BLaER1 (cell line): ENCODE measurements at regions not wholly inside any gene's neighbourhood (a gene's known extent, or its start where the extent isn't known, plus 50 kb on each side); places are given as distances from the start of the nearest gene placed in this dataset.

Experiments used
- H3K27ac ChIP-seq: shearing (Covaris generic); formaldehyde crosslinking; 2 replicates; pipeline ENCODE4 v1.8.1; 2022
- H3K27me3 ChIP-seq: shearing (Covaris generic); formaldehyde crosslinking; 2 replicates; pipeline ENCODE4 v1.8.1; 2022
- H3K36me3 ChIP-seq: shearing (Covaris generic); formaldehyde crosslinking; 2 replicates; pipeline ENCODE4 v1.8.1; 2022
- H3K4me1 ChIP-seq: shearing (Covaris generic); formaldehyde crosslinking; 2 replicates; pipeline ENCODE4 v1.8.1; 2022
- H3K4me2 ChIP-seq: shearing (Covaris generic); formaldehyde crosslinking; 2 replicates; pipeline ENCODE4 v1.8.1; 2022
- H3K4me3 ChIP-seq: shearing (Covaris generic); formaldehyde crosslinking; 2 replicates; pipeline ENCODE4 v1.8.1; 2022
- H3K9ac ChIP-seq: shearing (Covaris generic); formaldehyde crosslinking; 2 replicates; pipeline ENCODE4 v1.8.1; 2022
- H3K9me3 ChIP-seq: shearing (Covaris generic); formaldehyde crosslinking; 2 replicates; pipeline ENCODE4 v1.8.1; 2022
- H4K20me1 ChIP-seq: shearing (Covaris generic); formaldehyde crosslinking; 2 replicates; pipeline ENCODE4 v1.8.1; 2022
- Cebpa-rat ChIP-seq: shearing (Covaris generic); IDR thresholded peaks from 2 replicates; pipeline ENCODE4 v1.8.1; 2022

- Histone ChIP-seq H3K4me2 (no peak overlapping the region), H3K4me3 (no peak overlapping the region), H3K36me3 (peaks cover 15% of the 10 kb centered on the region), H3K9me3 (no peaks in the 10 kb centered on the region), H3K27me3 (no peaks in the 10 kb centered on the region), H3K9ac (no peak overlapping the region), H4K20me1 (no peaks in the 10 kb centered on the region), H3K27ac (no peak overlapping the region), H3K4me1 (no peaks in the 10 kb centered on the region)
- no peak for TF ChIP-seq Cebpa-rat
Observed at GRCh38 chr13:73687929-73688328, 446.3 kb downstream of the KLF12 start.

DNA sequence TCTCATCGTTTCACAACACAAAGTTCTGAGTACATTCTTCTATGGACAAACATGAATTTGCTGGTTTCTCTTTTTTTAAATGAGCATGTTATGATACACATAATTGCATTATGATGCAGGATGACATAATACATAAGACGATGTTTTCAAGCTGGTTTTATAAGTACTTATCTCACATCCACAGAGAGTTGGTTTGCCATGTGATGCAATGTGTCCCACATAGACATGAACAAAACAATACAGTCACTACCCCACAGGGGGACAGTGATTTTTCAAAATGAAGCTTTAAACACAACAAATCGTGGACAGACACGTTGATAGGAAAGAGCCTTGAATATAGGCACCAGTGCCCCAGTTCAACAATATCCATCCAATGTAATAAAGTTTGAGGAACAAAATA, 447.1 kb downstream of the KLF12 start:
- Histone ChIP-seq H3K4me2 (no peak overlapping the region), H3K9ac (no peak overlapping the region), H4K20me1 (no peaks in the 10 kb centered on the region), H3K9me3 (no peaks in the 10 kb centered on the region), H3K4me1 (no peaks in the 10 kb centered on the region), H3K27ac (no peak overlapping the region), H3K36me3 (peaks cover 10% of the 10 kb centered on the region; the same call in 1 of the 2 replicates), H3K27me3 (no peaks in the 10 kb centered on the region), H3K4me3 (no peak overlapping the region)
- no peak for TF ChIP-seq Cebpa-rat

GRCh38 chr13:73684750-73685149, 449.5 kb downstream of the KLF12 start:
- H3K27me3 ChIP-seq, result no peaks in the 10 kb centered on the region
- H3K27ac ChIP-seq, result no peak overlapping the region
- H4K20me1 ChIP-seq, result no peaks in the 10 kb centered on the region
- no peak overlapping the region for H3K4me2 ChIP-seq
- no peaks in the 10 kb centered on the region for H3K9me3 ChIP-seq
- no peak overlapping the region for H3K4me3 ChIP-seq
- TF ChIP-seq Cebpa-rat, result no peak
- H3K9ac ChIP-seq, result no peak overlapping the region
- peaks cover 15% of the 10 kb centered on the region; the same call in 1 of the 2 replicates for H3K36me3 ChIP-seq
- no peaks in the 10 kb centered on the region for H3K4me1 ChIP-seq

GRCh38 chr13:73684286-73684685, 449.9 kb downstream of the KLF12 start:
- TF ChIP-seq Cebpa-rat, result no peak
- Histone ChIP-seq H3K27ac (no peak overlapping the region), H3K4me2 (no peak overlapping the region), H3K9ac (no peak overlapping the region), H3K27me3 (no peaks in the 10 kb centered on the region), H3K9me3 (no peaks in the 10 kb centered on the region), H3K4me1 (no peaks in the 10 kb centered on the region), H3K36me3 (peaks cover 14% of the 10 kb centered on the region; the same call in 1 of the 2 replicates), H3K4me3 (no peak overlapping the region), H4K20me1 (no peaks in the 10 kb centered on the region)

DNA sequence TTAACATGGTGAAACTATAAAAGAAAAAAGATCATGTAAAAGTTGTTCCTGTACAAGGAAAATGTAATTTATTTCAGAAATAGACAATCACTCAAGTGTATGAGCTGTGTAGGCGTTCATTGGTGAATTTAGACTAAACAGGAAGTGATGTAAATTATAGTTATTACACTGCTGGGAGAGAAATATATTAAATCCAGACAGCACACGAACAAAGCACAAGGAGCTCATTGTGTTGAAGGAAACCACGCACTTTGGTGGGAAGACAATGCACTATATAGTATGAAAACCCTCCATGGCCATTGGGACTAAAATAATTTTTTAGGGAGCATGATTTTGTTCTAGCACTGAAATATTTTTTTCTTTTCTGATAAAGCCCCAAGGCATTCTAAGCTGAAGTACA, 450.5 kb downstream of the KLF12 start:
- Histone ChIP-seq H3K36me3 (peaks cover 9% of the 10 kb centered on the region; the same call in 1 of the 2 replicates), H4K20me1 (no peaks in the 10 kb centered on the region), H3K4me3 (no peak overlapping the region), H3K9me3 (no peaks in the 10 kb centered on the region), H3K4me2 (no peak overlapping the region), H3K4me1 (no peaks in the 10 kb centered on the region), H3K27me3 (no peaks in the 10 kb centered on the region), H3K27ac (no peak overlapping the region), H3K9ac (no peak overlapping the region)
- TF ChIP-seq Cebpa-rat, result no peak

DNA sequence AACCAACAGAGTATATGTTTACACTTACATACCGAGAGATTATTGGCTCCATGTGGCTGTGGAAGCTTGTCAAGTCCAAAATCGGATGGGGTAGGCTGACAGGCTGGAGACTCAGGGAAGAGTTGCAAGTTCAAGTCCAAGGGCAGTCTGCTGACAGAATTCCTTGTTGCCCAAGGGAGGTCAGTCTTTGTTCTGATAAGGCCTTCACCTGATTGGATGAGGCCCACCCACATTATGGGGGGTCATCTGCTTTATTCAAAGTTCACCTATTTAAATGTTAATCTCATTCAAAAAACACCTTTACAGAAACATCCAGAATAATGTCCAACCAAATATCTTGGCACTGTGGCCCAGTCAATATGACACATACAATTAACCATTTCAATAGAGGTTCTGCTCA, 452.4 kb downstream of the KLF12 start:
- Histone ChIP-seq H3K9me3 (no peaks in the 10 kb centered on the region), H3K27ac (no peak overlapping the region), H3K27me3 (no peaks in the 10 kb centered on the region), H3K36me3 (0 out of 2 replicates have a peak, but pooled peaks cover 6% of the 10 kb centered on the region), H3K4me3 (no peak overlapping the region), H3K4me1 (no peaks in the 10 kb centered on the region), H3K9ac (no peak overlapping the region), H4K20me1 (no peaks in the 10 kb centered on the region), H3K4me2 (no peak overlapping the region)
- TF ChIP-seq Cebpa-rat, result no peak

DNA sequence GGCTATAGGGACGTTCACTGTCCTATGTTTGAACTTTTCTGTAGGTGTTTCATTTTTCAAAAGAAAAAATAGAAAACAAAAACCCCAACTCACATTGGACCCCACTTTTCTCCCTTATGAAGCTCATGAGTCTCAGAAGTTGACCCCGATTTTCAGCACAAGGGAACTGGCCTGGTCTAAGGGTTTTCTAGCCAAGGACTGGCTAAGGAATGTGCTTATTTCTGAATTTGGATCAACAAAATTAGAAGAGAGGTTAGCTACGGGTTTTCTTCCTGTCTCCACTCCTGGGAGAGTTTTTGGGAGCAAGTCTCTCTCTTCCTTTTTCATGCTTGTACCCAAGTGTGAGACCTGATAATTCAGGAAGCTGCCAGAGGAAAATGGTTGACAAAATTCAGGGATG, 453.2 kb downstream of the KLF12 start:
- Histone ChIP-seq H3K36me3 (0 out of 2 replicates have a peak, but pooled peaks cover 6% of the 10 kb centered on the region), H4K20me1 (no peaks in the 10 kb centered on the region), H3K9me3 (no peaks in the 10 kb centered on the region), H3K4me3 (no peak overlapping the region), H3K9ac (no peak overlapping the region), H3K27me3 (no peaks in the 10 kb centered on the region), H3K4me1 (no peaks in the 10 kb centered on the region), H3K27ac (no peak overlapping the region), H3K4me2 (no peak overlapping the region)
- TF ChIP-seq Cebpa-rat, result no peak

DNA sequence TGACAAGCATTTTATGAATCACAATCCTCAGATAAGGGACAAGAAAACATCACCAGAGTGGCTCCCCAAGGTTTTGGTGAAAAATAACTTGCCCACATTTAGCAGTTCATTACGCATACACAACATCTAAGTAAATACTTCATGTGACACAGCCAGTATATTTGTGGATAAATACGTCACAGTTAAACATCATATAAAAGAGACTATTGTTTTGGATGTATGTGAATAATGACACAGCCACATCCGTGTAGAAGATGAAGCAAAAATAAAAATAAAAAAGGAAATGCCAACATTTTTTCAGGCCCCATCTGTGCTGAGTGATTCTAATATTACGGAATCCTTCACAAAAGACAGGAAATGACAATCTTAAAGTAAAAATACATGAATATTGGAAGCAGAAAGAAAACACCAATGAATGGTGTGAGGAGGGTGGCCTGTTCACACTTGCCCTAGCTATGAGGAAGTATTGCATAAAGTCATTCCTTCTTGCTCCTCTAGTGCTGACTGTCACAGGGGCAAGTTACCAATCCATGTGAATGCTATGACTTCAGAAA, 457.1 kb downstream of the KLF12 start:
- no peaks in the 10 kb centered on the region for H3K9me3 ChIP-seq
- H3K4me1 ChIP-seq, result no peaks in the 10 kb centered on the region
- no peak overlapping the region for H3K4me2 ChIP-seq
- H3K27ac ChIP-seq, result no peak overlapping the region
- H3K4me3 ChIP-seq, result no peak overlapping the region
- H3K27me3 ChIP-seq, result no peaks in the 10 kb centered on the region
- no peak overlapping the region for H3K9ac ChIP-seq
- no peak for TF ChIP-seq Cebpa-rat
- H3K36me3 ChIP-seq, result 0 out of 2 replicates have a peak, but pooled peaks cover 6% of the 10 kb centered on the region
- H4K20me1 ChIP-seq, result no peaks in the 10 kb centered on the region

DNA sequence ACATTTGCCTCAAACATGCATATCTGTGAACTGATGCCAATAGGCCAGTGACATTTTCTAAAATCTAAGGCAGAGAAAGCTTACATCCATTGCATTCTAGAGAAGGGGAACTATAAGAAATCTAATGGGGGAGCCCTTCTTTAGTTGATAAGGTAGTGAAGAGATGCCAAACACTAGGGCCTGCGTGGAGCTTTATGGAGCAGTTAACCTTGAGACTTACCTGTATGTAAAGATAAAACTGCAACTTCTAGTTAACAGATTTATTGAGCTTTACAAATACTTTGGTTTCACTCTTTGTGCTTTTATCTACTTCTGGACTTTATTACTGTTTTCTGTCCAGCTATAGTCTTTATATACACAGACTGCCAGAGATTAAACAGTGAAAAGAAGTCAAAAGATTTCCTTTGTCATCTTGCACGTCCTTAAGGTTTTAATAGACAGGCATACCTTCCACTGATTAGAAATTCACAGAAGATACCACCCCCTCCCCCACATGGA, 457.6 kb downstream of the KLF12 start:
- H3K36me3 ChIP-seq, result 0 out of 2 replicates have a peak, but pooled peaks cover under 1% of the 10 kb centered on the region
- no peaks in the 10 kb centered on the region for H3K27me3 ChIP-seq
- H3K4me2 ChIP-seq, result no peak overlapping the region
- H3K4me3 ChIP-seq, result no peak overlapping the region
- no peaks in the 10 kb centered on the region for H4K20me1 ChIP-seq
- no peaks in the 10 kb centered on the region for H3K9me3 ChIP-seq
- TF ChIP-seq Cebpa-rat, result no peak
- no peak overlapping the region for H3K27ac ChIP-seq
- no peak overlapping the region for H3K9ac ChIP-seq
- H3K4me1 ChIP-seq, result no peaks in the 10 kb centered on the region

DNA sequence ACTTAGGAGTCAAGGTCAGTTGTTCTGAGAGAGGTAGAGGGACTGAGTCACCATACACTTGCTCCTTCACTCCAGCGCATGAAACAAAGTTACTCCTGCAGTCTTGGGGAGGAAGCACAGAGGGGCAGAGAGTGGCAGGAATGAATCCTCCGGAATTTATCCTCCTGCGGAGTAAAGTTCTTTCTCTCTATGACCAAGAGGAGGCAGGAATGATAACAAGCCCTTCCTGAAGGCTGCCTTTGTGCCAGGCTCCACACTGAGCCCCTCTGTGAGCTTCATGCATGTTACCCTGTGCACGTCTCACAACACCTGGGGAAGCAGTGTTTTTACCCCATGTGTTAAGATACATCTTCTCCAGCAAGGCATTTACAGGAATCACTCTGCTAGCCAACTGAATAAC, 458.4 kb downstream of the KLF12 start:
- no peaks in the 10 kb centered on the region for H3K9me3 ChIP-seq
- no peak overlapping the region for H3K4me3 ChIP-seq
- no peak overlapping the region for H3K4me2 ChIP-seq
- no peaks in the 10 kb centered on the region for H3K4me1 ChIP-seq
- no peaks in the 10 kb centered on the region for H3K36me3 ChIP-seq
- no peak overlapping the region for H3K9ac ChIP-seq
- no peaks in the 10 kb centered on the region for H4K20me1 ChIP-seq
- no peaks in the 10 kb centered on the region for H3K27me3 ChIP-seq
- H3K27ac ChIP-seq, result no peak overlapping the region
- TF ChIP-seq Cebpa-rat, result no peak

DNA sequence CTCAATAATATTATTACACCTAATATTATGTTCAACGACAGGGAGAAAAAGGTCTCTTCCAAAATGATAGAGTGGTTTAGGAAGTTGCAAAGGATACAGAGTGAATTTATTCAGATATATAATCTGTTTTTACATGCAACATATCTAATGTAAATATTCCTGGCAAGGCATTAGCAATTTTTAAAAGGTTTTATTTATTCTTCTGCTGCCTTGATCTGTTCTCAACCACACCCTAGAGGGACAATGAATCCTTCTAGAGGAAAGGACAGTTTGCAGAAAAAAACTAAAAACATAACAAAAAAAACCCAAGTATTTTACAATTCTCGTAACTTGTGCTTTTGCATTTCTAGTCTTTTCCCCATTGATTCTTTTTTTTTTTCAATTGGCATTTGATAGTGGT, 459.6 kb downstream of the KLF12 start:
- no peaks in the 10 kb centered on the region for H4K20me1 ChIP-seq
- H3K4me2 ChIP-seq, result no peak overlapping the region
- no peak for TF ChIP-seq Cebpa-rat
- no peak overlapping the region for H3K9ac ChIP-seq
- H3K27ac ChIP-seq, result no peak overlapping the region
- H3K4me1 ChIP-seq, result no peaks in the 10 kb centered on the region
- no peaks in the 10 kb centered on the region for H3K27me3 ChIP-seq
- no peaks in the 10 kb centered on the region for H3K9me3 ChIP-seq
- no peaks in the 10 kb centered on the region for H3K36me3 ChIP-seq
- H3K4me3 ChIP-seq, result no peak overlapping the region
